Ascending aorta (tissue), 2 donors: ENCODE measurements at regions not wholly inside any gene's neighbourhood (a gene's known extent, or its start where the extent isn't known, plus 50 kb on each side); places are given as distances from the start of the nearest gene placed in this dataset.

Experiments used
- DNase-seq, 2 donors: peaks; one replicate each; pipeline ENCODE4 v3.0.0-alpha.2; 2019; ENCODE audit warnings: low spot score in 2 of 2
- H3K27ac ChIP-seq, 2 donors: fragments of 200-600 bp; sonication (generic); one replicate each; pipeline ENCODE4 v1.5.1; 2016 to 2017; ENCODE audit warnings: mild to moderate bottlenecking in 1 of 2
- H3K27me3 ChIP-seq: fragments of 200-600 bp; sonication (generic); one replicate; pipeline ENCODE4 v1.5.1; 2017
- H3K36me3 ChIP-seq, 2 donors: fragments of 200-600 bp; sonication (generic); one replicate each; pipeline ENCODE4 v1.5.1; 2016
- H3K4me1 ChIP-seq, 2 donors: fragments of 200-600 bp; sonication (generic); one replicate each; pipeline ENCODE4 v1.5.1; 2016 to 2017; ENCODE audit warnings: mild to moderate bottlenecking in 1 of 2
- H3K4me3 ChIP-seq, 2 donors: fragments of 200-600 bp; sonication (generic); one replicate each; pipeline ENCODE4 v1.5.1; 2016 to 2017; ENCODE audit warnings: mild to moderate bottlenecking in 1 of 2
- H3K9me3 ChIP-seq, 2 donors: fragments of 200-600 bp; sonication (generic); one replicate each; pipeline ENCODE4 v1.5.1; 2016
- CTCF ChIP-seq, 3 experiments: fragments of 200-600 bp in 2 of 3; fragments of 450-650 bp in 1 of 3; sonication (generic) in 2 of 3; IDR thresholded peaks; one replicate each; pipeline ENCODE4 v1.5.1; 2016 to 2019; ENCODE audit warnings: antibody characterized with exemption in 3 of 3, mild to moderate bottlenecking in 1 of 3, moderate library complexity in 1 of 3
- intact Hi-C: fragments of 100-400 bp; cut with DNase I; formaldehyde crosslinking; loops from one replicate; pipeline ENCODE4 v1.15.1; 2023

GRCh38 chr14:71812693-71813092, 119.5 kb upstream of the RGS6 start:
- Histone ChIP-seq H3K4me3 (no peak overlapping the region), H3K36me3 (no peaks in the 10 kb centered on the region), H3K9me3 (no peaks in the 10 kb centered on the region), H3K27ac (no peak overlapping the region), H3K4me1 (no peaks in the 10 kb centered on the region), H3K27me3 (no peaks in the 10 kb centered on the region)
- no peak for TF ChIP-seq CTCF (IDR thresholded peaks at IDR 0.05)
- no peak for DNase-seq
- intact Hi-C loops: no loop called here

GRCh38 chr14:71815110-71815509, 117.1 kb upstream of the RGS6 start:
- intact Hi-C loops: no loop called here
- Histone ChIP-seq H3K9me3 (no peaks in the 10 kb centered on the region), H3K4me3 (no peak overlapping the region), H3K27me3 (no peaks in the 10 kb centered on the region), H3K36me3 (no peaks in the 10 kb centered on the region), H3K27ac (no peak overlapping the region), H3K4me1 (no peaks in the 10 kb centered on the region)
- TF ChIP-seq CTCF (IDR thresholded peaks at IDR 0.05): no peak
- DNase-seq: no peak

- Histone ChIP-seq H3K4me3 (no peak overlapping the region), H3K27me3 (no peaks in the 10 kb centered on the region), H3K4me1 (no peaks in the 10 kb centered on the region), H3K36me3 (no peaks in the 10 kb centered on the region), H3K9me3 (no peaks in the 10 kb centered on the region), H3K27ac (no peak overlapping the region)
- TF ChIP-seq CTCF (IDR thresholded peaks at IDR 0.05): no peak
- intact Hi-C loops: no loop called here
- DNase-seq: no peak
Measured at GRCh38 chr14:71824816-71825215, 107.4 kb upstream of the RGS6 start.

GRCh38 chr14:71833476-71833875, 98.8 kb upstream of the RGS6 start:
- TF ChIP-seq CTCF (IDR thresholded peaks at IDR 0.05): no peak
- Histone ChIP-seq H3K4me3 (no peak overlapping the region), H3K27ac (no peak overlapping the region), H3K36me3 (no peaks in the 10 kb centered on the region), H3K9me3 (no peaks in the 10 kb centered on the region), H3K4me1 (no peaks in the 10 kb centered on the region), H3K27me3 (no peaks in the 10 kb centered on the region)
- no peak for DNase-seq
- intact Hi-C loops: no loop called here

- Histone ChIP-seq H3K9me3 (no peaks in the 10 kb centered on the region), H3K4me1 (no peaks in the 10 kb centered on the region), H3K27ac (no peak overlapping the region), H3K4me3 (no peak overlapping the region), H3K27me3 (no peaks in the 10 kb centered on the region), H3K36me3 (no peaks in the 10 kb centered on the region)
- TF ChIP-seq CTCF (IDR thresholded peaks at IDR 0.05): no peak
- no peak for DNase-seq
- intact Hi-C loops: no loop called here
Measured at GRCh38 chr14:71834284-71835204, 97.7 kb upstream of the RGS6 start.
